ENCODE measurements at regions not wholly inside any gene's neighbourhood (a gene's known extent, or its start where the extent isn't known, plus 50 kb on each side); places are given as distances from the start of the nearest gene placed in this dataset.

DNA sequence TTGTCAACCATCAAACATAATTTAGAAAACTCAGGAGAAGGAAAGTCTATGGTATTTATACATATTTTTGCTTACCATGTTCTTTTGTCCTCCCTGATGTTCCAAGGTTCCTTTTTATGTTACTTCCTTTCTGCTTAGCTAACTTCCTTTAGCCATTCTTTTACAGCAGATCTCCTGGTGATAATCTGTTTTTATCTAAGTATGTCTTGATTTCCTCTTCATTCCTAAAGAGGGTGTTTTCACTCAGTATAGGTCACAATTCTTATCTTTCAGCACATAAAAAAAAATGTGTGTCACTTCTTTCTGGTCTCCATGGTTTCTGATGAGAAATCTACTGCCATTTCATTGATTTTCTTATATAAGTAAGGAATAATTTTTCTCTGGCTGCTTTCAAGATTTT is 384.4 kb upstream of the PDE4D start:
- Mint-ChIP-seq H3K36me3 (no peaks in the 10 kb centered on the region), H3K9me3 (ENCODE audit: low read depth) (peaks cover 3% of the 10 kb centered on the region), H3K27me3 (no peaks in the 10 kb centered on the region), H3K27ac (no peak overlapping the region), H3K4me1 (no peaks in the 10 kb centered on the region), H3K4me3 (no peak overlapping the region)
- ATAC-seq (no peak), DNase-seq (no peak)
- CTCF ChIA-PET = no interaction called here

DNA sequence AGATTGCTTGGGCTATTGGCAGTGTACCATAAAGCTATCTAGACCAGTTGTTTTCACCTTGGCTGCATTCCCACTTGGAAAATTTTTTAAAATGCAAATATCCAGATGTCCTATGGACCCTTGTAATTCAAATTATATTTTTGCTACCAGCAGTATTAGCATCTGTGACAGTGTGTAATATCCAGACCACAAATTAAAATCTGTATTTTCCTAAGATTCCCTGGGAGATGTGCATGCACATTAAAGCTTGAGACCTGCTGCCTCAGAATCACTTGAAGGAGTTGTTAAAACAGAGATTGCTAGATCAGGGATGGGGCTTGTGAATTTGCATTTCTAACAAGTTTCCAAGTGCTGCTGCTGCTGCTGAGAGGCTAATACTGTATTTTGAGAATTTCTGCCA is 381.2 kb upstream of the PDE4D start:
- H3K4me3 Mint-ChIP-seq = no peak overlapping the region
- H3K27ac Mint-ChIP-seq = no peak overlapping the region
- CTCF ChIA-PET = no interaction called here
- H3K27me3 Mint-ChIP-seq = no peaks in the 10 kb centered on the region
- no peak for DNase-seq
- H3K36me3 Mint-ChIP-seq = no peaks in the 10 kb centered on the region
- peaks cover 3% of the 10 kb centered on the region for H3K9me3 Mint-ChIP-seq (ENCODE audit: low read depth)
- no peak for ATAC-seq
- H3K4me1 Mint-ChIP-seq = no peaks in the 10 kb centered on the region

DNA sequence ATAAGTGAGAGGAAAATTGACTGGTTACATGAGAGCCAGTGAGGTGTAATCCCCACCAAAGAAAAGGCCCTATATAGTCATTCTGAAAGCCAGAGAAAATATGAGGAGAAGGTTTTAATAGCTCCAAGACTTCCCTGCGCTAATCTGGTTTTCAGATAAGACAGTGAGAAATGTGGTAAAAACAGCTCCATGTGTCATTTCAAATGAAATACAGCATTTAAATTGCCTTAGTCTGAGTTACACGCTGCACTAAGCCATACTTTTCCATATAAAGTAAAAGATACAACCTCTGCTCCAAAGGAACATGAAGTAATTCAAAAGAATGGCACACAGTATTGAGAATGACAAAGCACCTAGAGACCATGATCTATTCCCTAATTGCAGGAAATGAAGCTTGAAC is 378.0 kb upstream of the PDE4D start:
- CTCF ChIA-PET = no interaction called here
- Mint-ChIP-seq H3K4me1 (no peaks in the 10 kb centered on the region), H3K4me3 (no peak overlapping the region)

DNA sequence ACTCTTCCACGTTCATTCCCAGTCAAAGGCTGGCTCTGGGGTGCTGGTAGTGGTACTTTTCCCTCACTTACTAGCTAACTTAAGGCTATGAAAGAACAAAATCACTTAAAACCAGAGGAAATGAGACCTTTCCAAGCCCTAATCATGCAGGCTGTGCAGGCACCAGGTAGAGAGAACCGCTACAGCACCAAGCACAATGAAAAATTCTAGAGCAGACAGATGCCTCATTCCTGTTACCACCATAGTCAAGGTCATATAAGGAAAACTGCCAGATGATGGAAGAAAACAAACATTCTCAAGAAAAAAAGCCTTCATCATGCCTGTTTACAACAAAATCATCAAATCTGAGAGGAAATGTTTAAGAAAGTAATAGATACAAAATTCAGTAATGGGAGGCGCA is 374.4 kb upstream of the PDE4D start:
- Mint-ChIP-seq H3K4me1 (no peaks in the 10 kb centered on the region), H3K9me3 (ENCODE audit: low read depth) (peaks cover 8% of the 10 kb centered on the region), H3K27ac (no peak overlapping the region), H3K4me3 (no peak overlapping the region), H3K36me3 (no peaks in the 10 kb centered on the region), H3K27me3 (no peaks in the 10 kb centered on the region)
- no peak for ATAC-seq
- CTCF ChIA-PET = no interaction called here
- DNase-seq = no peak

More for the DNA sequence above, 378.0 kb upstream of the PDE4D start:
- Mint-ChIP-seq H3K36me3 (no peaks in the 10 kb centered on the region), H3K27ac (no peak overlapping the region), H3K27me3 (no peaks in the 10 kb centered on the region), H3K9me3 (ENCODE audit: low read depth) (peaks cover 8% of the 10 kb centered on the region)
- DNase-seq (no peak), ATAC-seq (no peak)

DNA sequence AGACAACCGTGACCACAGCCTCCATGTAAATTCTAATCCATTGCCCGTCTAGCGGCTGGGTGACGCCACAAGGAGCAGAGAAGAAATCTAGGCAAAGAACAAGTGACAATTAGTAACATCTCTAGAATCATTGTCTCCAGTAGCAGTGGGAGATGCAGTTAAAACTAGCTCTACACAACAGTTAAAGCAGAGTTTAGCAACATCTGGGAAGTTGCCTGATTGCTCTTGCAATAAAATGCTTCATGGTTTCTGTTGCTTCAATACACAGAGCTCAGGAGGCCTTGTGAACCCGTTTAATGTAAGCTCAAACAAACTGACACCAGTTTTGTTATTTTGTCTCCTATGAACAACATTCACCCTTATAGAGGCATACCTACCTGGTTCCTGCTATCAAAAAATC is 369.8 kb upstream of the PDE4D start:
- H3K4me1 Mint-ChIP-seq = no peaks in the 10 kb centered on the region
- peaks cover 9% of the 10 kb centered on the region for H3K9me3 Mint-ChIP-seq (ENCODE audit: low read depth)
- no peak for ATAC-seq
- CTCF ChIA-PET = no interaction called here
- no peak overlapping the region for H3K4me3 Mint-ChIP-seq
- H3K27ac Mint-ChIP-seq = no peak overlapping the region
- H3K27me3 Mint-ChIP-seq = no peaks in the 10 kb centered on the region
- DNase-seq = no peak
- no peaks in the 10 kb centered on the region for H3K36me3 Mint-ChIP-seq

DNA sequence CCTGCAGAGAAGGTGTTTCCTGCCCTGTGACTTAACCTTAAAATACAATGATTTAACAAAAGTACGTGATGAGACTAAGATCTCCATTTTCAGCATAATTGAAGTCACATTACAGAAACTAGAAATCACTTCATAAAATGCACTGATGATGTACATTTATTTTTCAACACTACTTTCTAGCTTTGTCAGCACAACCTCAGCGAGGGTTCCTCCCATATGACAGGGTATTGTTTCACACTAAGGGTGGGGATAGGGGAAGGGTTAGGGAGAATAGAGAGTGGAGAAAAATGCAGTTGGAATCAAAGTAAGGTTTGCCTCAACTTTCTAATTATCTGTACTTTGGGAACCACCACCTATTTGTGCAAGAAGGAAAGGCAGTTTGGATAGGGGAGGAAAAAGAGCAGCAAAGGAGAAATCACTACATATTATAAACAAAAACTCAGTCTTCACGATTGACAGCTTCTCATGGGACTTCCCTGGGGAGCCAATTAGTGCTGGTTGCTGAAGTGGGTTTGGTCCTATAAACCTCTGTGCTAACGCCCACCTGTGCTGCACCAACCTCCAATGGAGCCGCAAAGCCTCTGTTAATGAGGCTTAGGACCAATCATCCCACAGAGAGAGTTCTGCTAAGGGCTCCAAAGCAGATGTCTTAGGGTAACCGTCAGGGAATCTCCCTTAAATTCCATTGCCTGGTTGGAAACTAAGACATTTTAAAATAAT is 369.2 kb upstream of the PDE4D start:
- ATAC-seq = no peak
- H3K27ac Mint-ChIP-seq = no peak overlapping the region
- CTCF ChIA-PET = no interaction called here

DNA sequence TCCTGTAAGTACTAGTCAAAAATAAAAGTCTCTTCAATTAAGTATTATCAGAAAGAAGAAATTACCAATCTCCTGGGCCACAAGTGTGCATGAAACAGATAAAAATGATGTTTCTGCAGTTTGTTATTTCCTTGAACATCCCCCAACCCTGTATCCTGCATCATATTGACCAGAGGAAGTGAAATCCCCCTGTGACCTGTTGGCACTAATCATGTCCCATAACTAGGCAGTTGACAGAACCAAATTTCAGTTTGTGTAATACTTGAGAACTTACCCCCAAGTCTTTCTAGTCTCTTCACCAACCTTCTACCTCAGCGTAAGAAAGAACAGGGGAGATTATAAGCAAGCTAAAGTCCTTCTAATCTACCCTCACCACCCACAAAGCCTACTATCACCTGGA is 368.2 kb upstream of the PDE4D start:
- DNase-seq (no peak), ATAC-seq (no peak)
- CTCF ChIA-PET = no interaction called here
- H3K27me3 Mint-ChIP-seq = no peaks in the 10 kb centered on the region
- peaks cover 7% of the 10 kb centered on the region for H3K9me3 Mint-ChIP-seq (ENCODE audit: low read depth)
- H3K4me1 Mint-ChIP-seq = no peaks in the 10 kb centered on the region
- no peak overlapping the region for H3K27ac Mint-ChIP-seq
- H3K4me3 Mint-ChIP-seq = no peak overlapping the region
- no peaks in the 10 kb centered on the region for H3K36me3 Mint-ChIP-seq

More for the DNA sequence above, 369.2 kb upstream of the PDE4D start:
- no peak for DNase-seq
- H3K27me3 Mint-ChIP-seq = no peaks in the 10 kb centered on the region
- H3K9me3 Mint-ChIP-seq (ENCODE audit: low read depth) = peaks cover 9% of the 10 kb centered on the region
- H3K4me1 Mint-ChIP-seq = no peaks in the 10 kb centered on the region
- H3K4me3 Mint-ChIP-seq = no peak overlapping the region
- H3K36me3 Mint-ChIP-seq = no peaks in the 10 kb centered on the region

DNA sequence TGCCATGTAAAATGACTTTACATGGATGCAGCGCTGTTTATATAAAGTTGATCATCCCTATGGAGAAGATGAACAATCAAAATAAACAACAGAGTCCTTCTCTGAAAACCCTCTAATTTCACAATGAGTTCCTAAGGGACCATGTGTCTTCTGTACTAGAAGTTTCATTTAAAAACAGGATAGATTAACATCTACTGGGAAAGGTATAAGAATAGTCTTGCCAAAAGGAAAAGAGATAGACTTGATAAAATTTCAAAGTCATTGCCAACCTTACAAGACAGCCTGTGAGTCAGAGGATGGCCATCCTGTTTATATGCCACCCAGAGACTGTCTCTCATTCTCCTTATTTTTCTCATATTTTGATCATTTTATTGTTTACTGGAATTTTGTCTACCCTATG is 367.1 kb upstream of the PDE4D start:
- Mint-ChIP-seq H3K27ac (no peak overlapping the region), H3K27me3 (no peaks in the 10 kb centered on the region), H3K9me3 (ENCODE audit: low read depth) (peaks cover 4% of the 10 kb centered on the region), H3K4me3 (no peak overlapping the region), H3K4me1 (no peaks in the 10 kb centered on the region), H3K36me3 (no peaks in the 10 kb centered on the region)
- CTCF ChIA-PET = no interaction called here
- ATAC-seq (no peak), DNase-seq (no peak)

DNA sequence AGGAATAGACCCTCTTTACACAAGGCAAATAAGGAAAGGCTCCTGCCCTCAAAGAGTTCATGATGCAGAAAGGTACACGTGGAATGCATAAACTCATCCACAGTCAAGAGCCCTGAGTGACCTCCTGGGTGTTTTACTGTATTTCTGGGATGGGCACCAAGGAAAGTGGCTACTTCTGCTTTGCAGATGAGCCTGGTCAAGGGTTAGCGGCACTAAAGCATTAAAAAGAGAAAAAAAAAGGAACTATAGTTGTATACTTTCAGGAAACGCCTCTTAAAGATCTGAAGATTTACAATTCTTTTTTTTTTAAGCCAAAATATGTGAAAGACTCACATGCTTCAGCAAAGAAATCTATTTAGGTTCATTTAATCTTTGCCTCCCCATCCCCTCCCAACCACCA is 366.2 kb upstream of the PDE4D start:
- Mint-ChIP-seq H3K27ac (no peak overlapping the region), H3K27me3 (no peaks in the 10 kb centered on the region), H3K4me3 (no peak overlapping the region), H3K36me3 (no peaks in the 10 kb centered on the region), H3K9me3 (ENCODE audit: low read depth) (peaks cover 4% of the 10 kb centered on the region), H3K4me1 (no peaks in the 10 kb centered on the region)
- ATAC-seq = no peak
- CTCF ChIA-PET = no interaction called here
- no peak for DNase-seq

DNA sequence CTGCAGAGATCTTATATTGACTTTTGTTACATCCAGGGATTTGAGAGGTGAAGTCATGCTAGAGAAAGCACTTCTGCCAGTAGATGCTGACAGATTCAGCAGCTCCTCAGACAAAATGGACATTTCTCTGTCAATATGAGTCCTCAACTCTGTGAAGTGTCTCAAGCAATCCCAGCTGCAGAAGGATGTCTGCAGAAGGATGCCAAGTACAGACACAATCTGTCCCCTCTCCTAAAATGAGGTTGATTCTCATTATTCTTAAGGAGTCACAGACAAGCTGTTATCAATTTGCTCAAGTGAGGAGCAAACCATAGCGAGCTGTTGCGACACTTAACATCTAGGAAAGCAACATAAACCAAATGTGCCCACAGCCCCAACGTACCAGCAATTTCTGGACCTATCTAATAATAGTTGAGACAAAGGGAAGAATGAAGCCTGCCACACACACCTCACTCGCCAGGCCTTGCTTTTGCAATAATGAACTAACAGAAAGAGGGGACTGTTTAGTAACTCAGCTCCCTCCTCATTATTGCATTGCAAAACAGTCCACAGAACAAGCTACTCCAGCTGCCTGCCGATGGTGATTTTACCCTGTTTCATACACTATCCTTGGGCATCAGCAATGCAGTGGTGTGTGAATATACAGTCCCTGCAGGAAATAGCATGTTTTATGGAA is 364.2 kb upstream of the PDE4D start:
- H3K27me3 Mint-ChIP-seq = no peaks in the 10 kb centered on the region
- no peak for ATAC-seq
- CTCF ChIA-PET = no interaction called here
- no peak overlapping the region for H3K27ac Mint-ChIP-seq
- DNase-seq = no peak
- H3K4me1 Mint-ChIP-seq = no peaks in the 10 kb centered on the region
- H3K9me3 Mint-ChIP-seq (ENCODE audit: low read depth) = peaks cover 2% of the 10 kb centered on the region
- H3K4me3 Mint-ChIP-seq = no peak overlapping the region
- no peaks in the 10 kb centered on the region for H3K36me3 Mint-ChIP-seq

DNA sequence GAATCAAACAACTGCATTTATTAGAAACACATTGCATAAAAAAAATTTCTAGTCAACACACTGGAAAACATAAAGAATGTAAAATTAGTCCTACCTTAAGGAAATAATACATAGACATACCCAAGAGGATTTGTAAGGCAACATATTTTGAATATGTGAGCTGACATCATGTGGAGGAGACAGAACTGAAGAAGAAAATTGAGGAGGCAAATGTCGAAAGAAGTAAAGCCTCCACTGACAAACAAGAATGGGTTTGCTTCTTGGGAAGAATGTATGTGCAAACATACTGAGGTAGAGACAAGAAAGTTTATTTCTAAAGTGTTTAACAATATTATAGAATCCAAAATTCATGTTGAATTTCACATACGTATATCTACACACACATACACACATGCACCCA is 363.0 kb upstream of the PDE4D start:
- CTCF ChIA-PET = no interaction called here
- no peak overlapping the region for H3K27ac Mint-ChIP-seq
- peaks cover 2% of the 10 kb centered on the region for H3K9me3 Mint-ChIP-seq (ENCODE audit: low read depth)
- no peak overlapping the region for H3K4me3 Mint-ChIP-seq
- ATAC-seq (no peak), DNase-seq (no peak)
- H3K27me3 Mint-ChIP-seq = no peaks in the 10 kb centered on the region
- no peaks in the 10 kb centered on the region for H3K4me1 Mint-ChIP-seq
- H3K36me3 Mint-ChIP-seq = no peaks in the 10 kb centered on the region

DNA sequence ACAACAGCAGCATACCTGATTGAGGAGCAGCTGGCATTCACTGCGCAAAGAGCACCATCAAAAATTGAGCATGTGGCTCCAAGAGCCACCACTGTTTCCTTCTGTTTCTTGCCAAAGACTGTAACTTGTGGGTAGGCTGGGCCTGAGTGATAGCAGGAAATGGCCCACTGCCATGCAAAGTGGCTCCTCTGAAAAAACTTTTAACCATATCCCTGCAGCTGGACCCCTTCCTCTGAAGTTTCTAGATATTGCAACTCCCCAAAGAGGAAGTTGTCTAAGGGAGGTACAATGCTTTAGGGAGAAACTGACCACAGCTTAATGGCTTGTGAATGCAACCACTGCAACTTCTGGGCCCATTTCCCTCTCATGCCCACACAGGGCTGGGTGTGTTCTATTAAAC is 355.4 kb upstream of the PDE4D start:
- Mint-ChIP-seq H3K9me3 (ENCODE audit: low read depth) (peaks cover 4% of the 10 kb centered on the region), H3K4me1 (no peaks in the 10 kb centered on the region), H3K27ac (no peak overlapping the region), H3K4me3 (no peak overlapping the region), H3K36me3 (no peaks in the 10 kb centered on the region), H3K27me3 (no peaks in the 10 kb centered on the region)
- no peak for DNase-seq
- ATAC-seq = no peak
- CTCF ChIA-PET = no interaction called here

DNA sequence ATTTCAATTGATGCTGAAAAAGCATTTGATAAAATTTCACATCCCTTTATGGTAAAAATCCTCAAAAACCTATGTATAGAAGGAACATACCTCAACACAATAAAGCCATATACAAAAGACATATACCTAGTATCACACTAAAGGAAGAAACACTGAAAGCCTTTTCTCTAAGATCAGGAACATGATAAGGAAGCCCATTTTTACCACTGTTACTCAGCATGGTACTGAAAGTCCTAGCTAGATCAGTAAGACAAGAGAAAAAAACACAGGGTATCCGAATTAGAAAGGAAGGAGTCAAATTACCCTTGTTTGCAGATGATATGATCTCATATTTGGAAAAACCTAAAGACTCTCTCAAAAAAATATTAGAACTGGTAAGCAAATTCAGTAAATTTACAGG is 350.2 kb upstream of the PDE4D start:
- Mint-ChIP-seq H3K9me3 (ENCODE audit: low read depth) (peaks cover 4% of the 10 kb centered on the region), H3K36me3 (no peaks in the 10 kb centered on the region), H3K4me3 (no peak overlapping the region), H3K27ac (no peak overlapping the region), H3K27me3 (no peaks in the 10 kb centered on the region), H3K4me1 (no peaks in the 10 kb centered on the region)
- DNase-seq (no peak), ATAC-seq (no peak)
- CTCF ChIA-PET = no interaction called here

DNA sequence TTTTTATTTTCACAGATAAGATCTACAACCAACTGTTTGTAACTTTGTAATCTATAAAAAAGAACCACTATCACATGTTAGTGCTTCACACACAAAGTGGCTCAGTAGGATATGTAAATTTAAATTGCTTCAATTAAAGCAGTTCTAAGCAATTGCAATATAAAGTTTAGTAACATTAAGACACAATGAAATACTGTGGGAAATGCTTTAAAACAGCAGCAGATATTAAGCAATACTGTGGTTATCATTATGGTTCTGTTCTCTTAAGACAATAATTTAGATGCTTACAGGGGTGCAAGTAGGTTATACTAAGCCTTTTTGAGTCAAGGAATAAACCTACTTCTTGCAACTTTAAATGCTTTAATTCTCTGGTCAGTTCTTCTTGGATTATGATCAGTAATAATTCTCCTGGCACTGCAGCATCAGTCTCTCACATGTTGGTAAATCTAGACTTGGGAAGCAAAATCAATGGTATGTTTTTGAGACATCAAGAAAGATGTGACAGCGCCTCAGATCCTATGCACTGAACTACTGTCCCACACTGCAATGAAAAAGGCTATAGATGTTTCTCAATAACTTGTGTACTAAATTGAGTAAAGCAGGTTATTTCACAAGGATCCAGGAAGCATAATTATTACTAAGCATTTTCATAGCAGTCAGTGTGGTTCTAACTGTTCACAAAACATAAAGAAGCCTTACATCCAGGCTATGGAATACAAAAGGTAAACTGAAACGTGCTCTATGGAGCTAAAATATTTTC is 338.7 kb upstream of the PDE4D start:
- CTCF ChIA-PET = no interaction called here
- Mint-ChIP-seq H3K9me3 (ENCODE audit: low read depth) (no peaks in the 10 kb centered on the region), H3K4me1 (no peaks in the 10 kb centered on the region), H3K27ac (no peak overlapping the region), H3K4me3 (no peak overlapping the region), H3K36me3 (no peaks in the 10 kb centered on the region), H3K27me3 (no peaks in the 10 kb centered on the region)
- DNase-seq = no peak
- no peak for ATAC-seq
